PC-3 (cell line): ENCODE measurements at regions not wholly inside any gene's neighbourhood (a gene's known extent, or its start where the extent isn't known, plus 50 kb on each side); places are given as distances from the start of the nearest gene placed in this dataset.

ENCODE experiments used
- ATAC-seq: fragments of 200-7000 bp; cut with Tn5 transposase; 2 replicates; pipeline ENCODE4 v1.9.1; 2020; ENCODE audit warnings: mild to moderate bottlenecking, moderate library complexity
- BruUV-seq: library from RNA; stranded (reverse); fragments of 400-500 nt; replicated peaks from 2 replicates; lab custom pipeline; 2021; lab: Mats Ljungman, UMichigan
- CTCF ChIA-PET: fragments of 300-600 bp; sonication (Branson Sonifier 250); formaldehyde crosslinking; loops from one replicate; lab custom pipeline; 2022; ENCODE audit warnings: antibody characterized with exemption; lab: Charles Lee
- POLR2A ChIA-PET: fragments of 300-600 bp; sonication (Branson Sonifier 250); formaldehyde crosslinking; loops from one replicate; lab custom pipeline; 2022; ENCODE audit warnings: antibody characterized with exemption; ENCODE audit not compliant: unreplicated experiment; lab: Charles Lee
- DNase-seq: peaks from one replicate; pipeline ENCODE4 v3.0.0-alpha.2; 2015
- H2AFZ ChIP-seq: fragments of 300-600 bp; sonication (generic); 2 replicates; pipeline ENCODE4 v1.6.0; 2016; ENCODE audit warnings: antibody characterized with exemption, low read length
- H3F3A ChIP-seq: fragments of 300-600 bp; sonication (generic); one replicate; pipeline ENCODE4 v1.6.0; 2017; ENCODE audit warnings: antibody characterized with exemption, low read length, control low read depth, mild to moderate bottlenecking; ENCODE audit not compliant: unreplicated experiment
- H3K27ac ChIP-seq: fragments of 300-600 bp; sonication (generic); 2 replicates; pipeline ENCODE4 v1.5.1; 2016; ENCODE audit warnings: mild to moderate bottlenecking, low read length
- H3K27me3 ChIP-seq: fragments of 300-600 bp; sonication (generic); 2 replicates; pipeline ENCODE4 v1.6.1; 2016; ENCODE audit warnings: low read length, mixed read lengths
- H3K36me3 ChIP-seq: fragments of 300-600 bp; sonication (generic); 2 replicates; pipeline ENCODE4 v1.6.1; 2016; ENCODE audit warnings: low read depth, mixed run types, low read length, mixed read lengths
- H3K4me1 ChIP-seq: fragments of 300-600 bp; sonication (generic); 2 replicates; pipeline ENCODE4 v1.5.1; 2016; ENCODE audit warnings: low read length; ENCODE audit not compliant: insufficient read depth
- H3K4me2 ChIP-seq: fragments of 300-600 bp; sonication (generic); 2 replicates; pipeline ENCODE4 v1.6.0; 2016; ENCODE audit warnings: low read length
- H3K4me3 ChIP-seq: fragments of 300-600 bp; sonication (generic); 2 replicates; pipeline ENCODE4 v1.5.1; 2016; ENCODE audit warnings: mild to moderate bottlenecking, low read length, mixed read lengths
- H3K79me2 ChIP-seq: fragments of 300-600 bp; sonication (generic); 2 replicates; pipeline ENCODE4 v1.6.1; 2017; ENCODE audit warnings: low read length, mixed read lengths
- H3K9ac ChIP-seq: fragments of 300-600 bp; sonication (generic); 2 replicates; pipeline ENCODE4 v1.6.0; 2016; ENCODE audit warnings: mild to moderate bottlenecking, low read length
- H3K9me2 ChIP-seq: fragments of 300-600 bp; sonication (generic); replicated peaks from 2 replicates; pipeline ENCODE4 v1.6.1; 2016; ENCODE audit warnings: mixed run types, low read length, mixed read lengths
- H3K9me3 ChIP-seq: fragments of 300-600 bp; sonication (generic); 2 replicates; pipeline ENCODE4 v1.6.1; 2016; ENCODE audit warnings: low read length, mixed read lengths
- H4K20me1 ChIP-seq: fragments of 300-600 bp; sonication (generic); 2 replicates; pipeline ENCODE4 v1.6.1; 2016; ENCODE audit warnings: low read length, mixed read lengths
- EZH2 ChIP-seq: fragments of 300-600 bp; sonication (generic); IDR thresholded peaks from one replicate; pipeline ENCODE4 v1.6.1; 2017; ENCODE audit warnings: antibody characterized with exemption, mild to moderate bottlenecking, low read length; ENCODE audit not compliant: unreplicated experiment
- EZH2phosphoT487 ChIP-seq: fragments of 300-600 bp; sonication (generic); IDR thresholded peaks from 2 replicates; pipeline ENCODE4 v1.6.1; 2018; ENCODE audit warnings: mild to moderate bottlenecking, antibody characterized with exemption, low read length, borderline replicate concordance
- intact Hi-C: fragments of 100-400 bp; cut with micrococcal nuclease; formaldehyde crosslinking; loops from 2 replicates; pipeline ENCODE4 v1.9.0; 2023
- TF ChIP-seq, protein P1 (sequence below): fragments of 300-600 bp; sonication (generic); conservative IDR thresholded peaks from 2 replicates; pipeline ENCODE4 v1.5.1; 2017; ENCODE audit warnings: antibody characterized with exemption, low read depth, mild to moderate bottlenecking, low read length

DNA sequence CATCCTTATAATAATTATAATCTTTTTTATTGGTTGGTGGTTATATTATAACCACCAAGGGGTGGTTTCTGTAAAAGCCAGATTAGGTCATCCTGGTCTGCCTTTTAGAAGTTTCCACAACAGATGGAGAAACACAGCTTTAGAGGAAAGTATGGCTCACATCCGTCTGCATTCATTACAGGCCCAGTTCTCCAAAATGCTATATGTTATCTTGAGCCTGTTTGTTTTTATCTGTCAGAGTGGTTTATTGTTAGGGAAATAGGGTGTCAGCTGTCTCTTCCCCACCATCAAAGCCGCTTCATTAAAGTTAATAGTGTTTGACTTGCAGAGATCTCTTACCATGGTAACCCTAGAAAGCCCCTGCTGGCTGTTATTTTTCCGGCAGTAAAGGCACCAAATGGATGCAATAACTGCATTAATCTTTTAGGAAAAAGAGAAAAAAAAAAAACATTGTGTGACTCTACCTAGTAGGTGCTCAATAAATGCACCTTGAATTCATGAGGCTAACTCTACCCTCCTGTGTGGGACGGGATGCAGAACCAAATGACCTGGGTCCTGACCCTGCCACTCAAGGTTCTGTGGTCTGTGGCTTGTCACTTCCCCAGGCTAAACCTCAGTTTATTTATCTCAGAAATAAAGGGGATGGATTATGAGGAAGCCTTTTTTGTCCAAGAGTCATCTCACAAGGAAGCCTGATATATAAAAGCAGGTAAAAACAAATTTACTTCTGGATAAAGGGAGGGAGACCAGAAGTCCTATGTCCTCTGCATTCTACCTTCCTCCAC lies 118.3 kb downstream of the WT1 start:
- Histone ChIP-seq H3F3A (peaks cover 3% of the 10 kb centered on the region), H3K79me2 (no peaks in the 10 kb centered on the region), H3K9me3 (no peaks in the 10 kb centered on the region), H3K9me2 (no peaks in the 10 kb centered on the region), H3K4me1 (peaks cover 15% of the 10 kb centered on the region), H3K27me3 (no peaks in the 10 kb centered on the region), H3K4me3 (no peak overlapping the region), H3K36me3 (no peaks in the 10 kb centered on the region), H4K20me1 (no peaks in the 10 kb centered on the region), H3K27ac (no peak overlapping the region), H3K9ac (no peak overlapping the region), H2AFZ (no peak overlapping the region), H3K4me2 (no peak overlapping the region)
- no peak for DNase-seq
- no TSS peak for BruUV-seq
- ATAC-seq = no peak
- intact Hi-C loops = no loop called here
- ChIA-PET POLR2A (no interaction called here), CTCF (no interaction called here)
- TF ChIP-seq, protein P1, sequence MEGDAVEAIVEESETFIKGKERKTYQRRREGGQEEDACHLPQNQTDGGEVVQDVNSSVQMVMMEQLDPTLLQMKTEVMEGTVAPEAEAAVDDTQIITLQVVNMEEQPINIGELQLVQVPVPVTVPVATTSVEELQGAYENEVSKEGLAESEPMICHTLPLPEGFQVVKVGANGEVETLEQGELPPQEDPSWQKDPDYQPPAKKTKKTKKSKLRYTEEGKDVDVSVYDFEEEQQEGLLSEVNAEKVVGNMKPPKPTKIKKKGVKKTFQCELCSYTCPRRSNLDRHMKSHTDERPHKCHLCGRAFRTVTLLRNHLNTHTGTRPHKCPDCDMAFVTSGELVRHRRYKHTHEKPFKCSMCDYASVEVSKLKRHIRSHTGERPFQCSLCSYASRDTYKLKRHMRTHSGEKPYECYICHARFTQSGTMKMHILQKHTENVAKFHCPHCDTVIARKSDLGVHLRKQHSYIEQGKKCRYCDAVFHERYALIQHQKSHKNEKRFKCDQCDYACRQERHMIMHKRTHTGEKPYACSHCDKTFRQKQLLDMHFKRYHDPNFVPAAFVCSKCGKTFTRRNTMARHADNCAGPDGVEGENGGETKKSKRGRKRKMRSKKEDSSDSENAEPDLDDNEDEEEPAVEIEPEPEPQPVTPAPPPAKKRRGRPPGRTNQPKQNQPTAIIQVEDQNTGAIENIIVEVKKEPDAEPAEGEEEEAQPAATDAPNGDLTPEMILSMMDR = no peak
- TF ChIP-seq EZH2 (no peak), EZH2phosphoT487 (no peak)

- no peaks in the 10 kb centered on the region for H3K27me3 ChIP-seq
- no peak overlapping the region for H2AFZ ChIP-seq
- H3K4me2 ChIP-seq = no peak overlapping the region
- no peak overlapping the region for H3K9ac ChIP-seq
- no peak overlapping the region for H3K4me3 ChIP-seq
- H3K27ac ChIP-seq = no peak overlapping the region
- no peaks in the 10 kb centered on the region for H3F3A ChIP-seq
- CTCF ChIA-PET = no interaction called here
- intact Hi-C loops = no loop called here
- peaks cover 15% of the 10 kb centered on the region for H3K4me1 ChIP-seq
- DNase-seq (no peak), ATAC-seq (no peak)
- BruUV-seq = no TSS peak
- POLR2A ChIA-PET = no interaction called here
- H4K20me1 ChIP-seq = no peaks in the 10 kb centered on the region
- TF ChIP-seq, protein P1 = no peak
- TF ChIP-seq EZH2phosphoT487 (no peak), EZH2 (no peak)
- no peaks in the 10 kb centered on the region for H3K36me3 ChIP-seq
- no peaks in the 10 kb centered on the region for H3K9me3 ChIP-seq
- H3K79me2 ChIP-seq = no peaks in the 10 kb centered on the region
- no peaks in the 10 kb centered on the region for H3K9me2 ChIP-seq
Observed at GRCh38 chr11:32317643-32318042, 117.7 kb downstream of the WT1 start.

DNA sequence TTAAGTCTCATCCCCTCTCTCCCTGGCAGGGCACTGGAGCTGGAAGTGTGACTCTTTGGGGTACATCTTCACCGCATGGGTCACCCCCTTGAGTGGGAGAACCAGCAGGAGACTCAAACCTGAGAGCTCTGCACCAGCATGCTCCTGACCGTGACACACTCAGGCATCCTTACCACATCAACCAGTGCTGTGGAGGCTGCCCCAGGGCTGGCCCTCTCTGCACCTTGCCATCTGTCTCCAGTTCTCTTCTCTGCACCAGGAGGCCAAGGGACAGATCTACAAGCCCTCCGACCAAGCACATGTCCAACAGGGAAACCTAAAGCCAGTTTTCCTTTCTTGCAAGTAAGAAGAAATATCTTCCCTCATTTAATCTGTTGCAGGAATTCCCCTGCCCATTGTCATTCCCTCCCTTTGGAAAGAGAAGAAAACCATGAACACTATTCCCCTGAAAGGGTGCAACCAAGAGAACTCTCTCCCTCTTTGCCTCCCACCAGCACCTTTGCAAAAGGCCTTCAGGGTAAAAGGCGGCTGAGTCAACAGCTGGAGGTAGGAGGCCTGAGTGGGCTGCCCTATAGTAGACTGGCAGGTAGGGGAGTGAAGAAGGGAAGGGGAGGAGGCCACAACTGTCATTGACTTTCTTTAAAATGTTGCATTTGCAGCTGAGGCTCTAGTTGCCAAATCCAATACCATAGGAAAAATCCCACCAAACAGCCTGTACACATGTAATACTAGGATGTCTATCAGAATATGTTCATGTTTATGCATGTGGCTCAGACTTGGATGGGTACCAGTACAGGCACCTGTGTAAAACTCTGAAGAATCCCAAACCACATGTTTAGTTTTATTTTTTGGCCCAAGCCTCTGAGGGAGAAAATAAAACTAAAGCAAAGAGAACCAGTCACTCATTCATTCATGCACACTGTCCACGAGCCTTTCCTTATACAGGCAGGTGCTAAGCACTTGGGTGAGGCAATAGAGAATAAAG lies 117.0 kb downstream of the WT1 start:
- no peak overlapping the region for H3K4me2 ChIP-seq

More for the DNA sequence above, 117.0 kb downstream of the WT1 start:
- H3K27ac ChIP-seq = no peak overlapping the region
- no peaks in the 10 kb centered on the region for H3K9me2 ChIP-seq
- ATAC-seq (no peak), DNase-seq (no peak)
- TF ChIP-seq EZH2phosphoT487 (no peak), EZH2 (no peak)
- TF ChIP-seq, protein P1 = no peak
- no peaks in the 10 kb centered on the region for H3K79me2 ChIP-seq
- H3K27me3 ChIP-seq = no peaks in the 10 kb centered on the region
- peaks cover 9% of the 10 kb centered on the region for H3K4me1 ChIP-seq
- intact Hi-C loops = no loop called here
- no peak overlapping the region for H3K9ac ChIP-seq
- no peak overlapping the region for H3K4me3 ChIP-seq
- no peaks in the 10 kb centered on the region for H3F3A ChIP-seq
- no peaks in the 10 kb centered on the region for H3K36me3 ChIP-seq
- H3K9me3 ChIP-seq = no peaks in the 10 kb centered on the region
- CTCF ChIA-PET = no interaction called here
- no TSS peak for BruUV-seq
- H4K20me1 ChIP-seq = no peaks in the 10 kb centered on the region
- no peak overlapping the region for H2AFZ ChIP-seq
- POLR2A ChIA-PET = no interaction called here
